Coronary artery (tissue), 2 donors: ENCODE measurements at regions not wholly inside any gene's neighbourhood (a gene's known extent, or its start where the extent isn't known, plus 50 kb on each side); places are given as distances from the start of the nearest gene placed in this dataset.

Source experiments
- DNase-seq: peaks from one replicate; pipeline ENCODE4 v3.0.0-alpha.2; 2017; ENCODE audit warnings: low spot score
- H3K27ac ChIP-seq, 2 donors: fragments of 200-600 bp; sonication (generic); one replicate each; pipeline ENCODE4 v1.5.1; 2016 to 2019
- H3K4me3 ChIP-seq: fragments of 200-600 bp; sonication (generic); 2 replicates; pipeline ENCODE4 v1.5.1; 2016; ENCODE audit warnings: mild to moderate bottlenecking, moderate library complexity
- TF ChIP-seq, protein P1 (sequence below): fragments of 200-600 bp; sonication (generic); IDR thresholded peaks from one replicate; pipeline ENCODE4 v1.5.1; 2019; ENCODE audit warnings: antibody characterized with exemption

GRCh38 chr1:59085101-59085500 is 211.8 kb upstream of the FGGY start:
- TF ChIP-seq, protein P1, sequence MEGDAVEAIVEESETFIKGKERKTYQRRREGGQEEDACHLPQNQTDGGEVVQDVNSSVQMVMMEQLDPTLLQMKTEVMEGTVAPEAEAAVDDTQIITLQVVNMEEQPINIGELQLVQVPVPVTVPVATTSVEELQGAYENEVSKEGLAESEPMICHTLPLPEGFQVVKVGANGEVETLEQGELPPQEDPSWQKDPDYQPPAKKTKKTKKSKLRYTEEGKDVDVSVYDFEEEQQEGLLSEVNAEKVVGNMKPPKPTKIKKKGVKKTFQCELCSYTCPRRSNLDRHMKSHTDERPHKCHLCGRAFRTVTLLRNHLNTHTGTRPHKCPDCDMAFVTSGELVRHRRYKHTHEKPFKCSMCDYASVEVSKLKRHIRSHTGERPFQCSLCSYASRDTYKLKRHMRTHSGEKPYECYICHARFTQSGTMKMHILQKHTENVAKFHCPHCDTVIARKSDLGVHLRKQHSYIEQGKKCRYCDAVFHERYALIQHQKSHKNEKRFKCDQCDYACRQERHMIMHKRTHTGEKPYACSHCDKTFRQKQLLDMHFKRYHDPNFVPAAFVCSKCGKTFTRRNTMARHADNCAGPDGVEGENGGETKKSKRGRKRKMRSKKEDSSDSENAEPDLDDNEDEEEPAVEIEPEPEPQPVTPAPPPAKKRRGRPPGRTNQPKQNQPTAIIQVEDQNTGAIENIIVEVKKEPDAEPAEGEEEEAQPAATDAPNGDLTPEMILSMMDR, result no peak
- DNase-seq, result no peak
- no peak overlapping the region for H3K4me3 ChIP-seq
- H3K27ac ChIP-seq, result no peak overlapping the region

- Histone ChIP-seq H3K4me3 (no peak overlapping the region), H3K27ac (no peak overlapping the region)
- no peak for DNase-seq
- TF ChIP-seq, protein P1, result no peak
Measured at GRCh38 chr1:59089036-59089798, 207.7 kb upstream of the FGGY start.

GRCh38 chr1:59089922-59090457 is 206.9 kb upstream of the FGGY start:
- H3K4me3 ChIP-seq, result no peak overlapping the region
- DNase-seq, result no peak
- no peak overlapping the region for H3K27ac ChIP-seq
- TF ChIP-seq, protein P1, result no peak

DNA sequence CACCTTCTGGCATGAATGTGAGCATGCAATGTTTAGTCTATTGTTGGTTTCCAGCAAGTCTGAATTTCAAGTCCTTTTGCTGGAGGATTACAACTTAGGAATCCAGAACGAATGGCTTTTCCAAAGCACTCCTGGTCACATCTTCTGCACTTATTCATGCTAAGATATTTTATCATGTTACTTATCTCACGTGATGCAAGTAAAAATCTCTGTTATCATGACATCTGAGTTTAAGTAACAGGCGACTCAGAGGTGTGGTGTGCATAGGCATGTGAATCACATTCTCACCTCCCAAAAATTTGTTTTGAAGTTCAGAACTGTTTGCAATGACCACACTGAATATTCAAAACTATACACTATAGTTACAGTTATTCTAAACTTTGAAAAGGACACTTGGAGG is 204.8 kb upstream of the FGGY start:
- H3K4me3 ChIP-seq, result no peak overlapping the region
- TF ChIP-seq, protein P1, result no peak
- no peak overlapping the region for H3K27ac ChIP-seq
- DNase-seq, result no peak

- Histone ChIP-seq H3K27ac (no peak overlapping the region), H3K4me3 (no peak overlapping the region)
- TF ChIP-seq, protein P1, result no peak
- no peak for DNase-seq
Measured at GRCh38 chr1:59094001-59094400, 202.9 kb upstream of the FGGY start.

- TF ChIP-seq, protein P1, result no peak
- no peak for DNase-seq
Measured at GRCh38 chr1:59096501-59096900, 200.4 kb upstream of the FGGY start.

GRCh38 chr1:59098655-59099054 is 198.2 kb upstream of the FGGY start:
- Histone ChIP-seq H3K27ac (no peak overlapping the region), H3K4me3 (no peak overlapping the region)
- TF ChIP-seq, protein P1, result no peak
- no peak for DNase-seq

More at GRCh38 chr1:59096501-59096900, 200.4 kb upstream of the FGGY start:
- no peak overlapping the region for H3K4me3 ChIP-seq
- no peak overlapping the region for H3K27ac ChIP-seq
